ENCODE measurements at regions not wholly inside any gene's neighbourhood (a gene's known extent, or its start where the extent isn't known, plus 50 kb on each side); places are given as distances from the start of the nearest gene placed in this dataset.

DNA sequence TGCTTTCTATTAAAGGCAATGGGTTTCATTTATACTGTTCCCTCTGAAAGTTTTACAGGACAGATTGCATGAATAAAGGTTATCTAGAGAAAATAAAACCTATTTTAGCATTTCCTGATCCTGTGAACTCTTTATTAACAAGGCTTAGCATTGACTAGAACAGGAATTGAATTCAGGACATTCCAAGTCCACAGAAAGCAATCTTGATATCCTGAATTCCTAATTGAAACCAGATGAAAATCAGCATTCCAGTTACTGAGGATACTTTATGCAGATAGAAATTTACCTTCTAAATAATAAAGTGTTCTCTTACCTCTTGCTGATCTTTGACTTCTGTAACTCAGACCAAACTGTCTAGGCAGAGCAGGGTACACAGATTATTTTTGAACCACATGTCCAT is 151.4 kb downstream of the ZNF518B start:
- no peak for ATAC-seq (ENCODE audit: low FRiP score)
- TF ChIP-seq, protein P1, sequence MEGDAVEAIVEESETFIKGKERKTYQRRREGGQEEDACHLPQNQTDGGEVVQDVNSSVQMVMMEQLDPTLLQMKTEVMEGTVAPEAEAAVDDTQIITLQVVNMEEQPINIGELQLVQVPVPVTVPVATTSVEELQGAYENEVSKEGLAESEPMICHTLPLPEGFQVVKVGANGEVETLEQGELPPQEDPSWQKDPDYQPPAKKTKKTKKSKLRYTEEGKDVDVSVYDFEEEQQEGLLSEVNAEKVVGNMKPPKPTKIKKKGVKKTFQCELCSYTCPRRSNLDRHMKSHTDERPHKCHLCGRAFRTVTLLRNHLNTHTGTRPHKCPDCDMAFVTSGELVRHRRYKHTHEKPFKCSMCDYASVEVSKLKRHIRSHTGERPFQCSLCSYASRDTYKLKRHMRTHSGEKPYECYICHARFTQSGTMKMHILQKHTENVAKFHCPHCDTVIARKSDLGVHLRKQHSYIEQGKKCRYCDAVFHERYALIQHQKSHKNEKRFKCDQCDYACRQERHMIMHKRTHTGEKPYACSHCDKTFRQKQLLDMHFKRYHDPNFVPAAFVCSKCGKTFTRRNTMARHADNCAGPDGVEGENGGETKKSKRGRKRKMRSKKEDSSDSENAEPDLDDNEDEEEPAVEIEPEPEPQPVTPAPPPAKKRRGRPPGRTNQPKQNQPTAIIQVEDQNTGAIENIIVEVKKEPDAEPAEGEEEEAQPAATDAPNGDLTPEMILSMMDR (IDR thresholded peaks at IDR 0.05): no peak

DNA sequence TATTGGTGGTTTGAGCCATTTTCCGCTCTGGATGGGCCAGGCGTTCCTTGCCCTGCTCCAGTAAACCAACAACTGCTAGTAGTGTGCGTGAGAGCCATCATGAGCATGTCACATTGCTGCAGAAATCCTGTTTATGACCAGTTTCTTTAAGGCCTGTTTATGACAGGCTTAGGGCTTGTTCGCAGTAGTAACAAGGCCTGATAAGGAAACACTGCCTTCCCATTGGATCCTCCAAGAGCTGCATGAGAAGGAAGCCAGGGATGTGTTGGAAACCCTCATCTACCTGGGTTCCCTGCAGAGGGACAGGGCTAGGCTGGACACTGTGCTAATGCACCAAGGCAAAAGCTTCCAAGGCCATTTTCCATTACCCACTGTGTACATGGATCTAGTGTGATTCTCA is 153.9 kb downstream of the ZNF518B start:
- ATAC-seq (ENCODE audit: low FRiP score): no peak
- DNase-seq (ENCODE audit: low spot score): no peak
- TF ChIP-seq, protein P1 (IDR thresholded peaks at IDR 0.05): no peak

More for the DNA sequence above, 151.4 kb downstream of the ZNF518B start:
- DNase-seq (ENCODE audit: low spot score): no peak

DNA sequence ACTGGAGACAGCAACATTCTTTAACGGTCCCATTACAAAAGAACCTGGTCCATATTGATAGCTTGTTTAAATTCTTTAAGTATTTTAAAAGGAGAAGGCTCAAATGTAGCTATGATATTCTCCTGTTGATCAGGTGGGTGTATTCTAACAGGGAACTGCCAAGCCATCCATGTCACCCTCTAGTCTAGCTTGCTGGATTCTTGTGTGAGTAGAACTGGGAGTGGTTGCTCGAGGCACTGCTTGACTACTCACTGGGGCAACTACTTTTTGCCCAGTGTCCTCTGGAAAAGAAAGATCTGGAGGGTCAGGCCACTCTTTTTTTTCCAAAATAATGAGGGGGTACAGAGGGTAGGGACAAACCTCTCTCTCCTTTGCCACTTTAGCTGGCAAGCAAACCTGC is 155.1 kb downstream of the ZNF518B start:
- ATAC-seq (ENCODE audit: low FRiP score) (no peak), DNase-seq (ENCODE audit: low spot score) (no peak)
- TF ChIP-seq, protein P1 (IDR thresholded peaks at IDR 0.05): no peak

DNA sequence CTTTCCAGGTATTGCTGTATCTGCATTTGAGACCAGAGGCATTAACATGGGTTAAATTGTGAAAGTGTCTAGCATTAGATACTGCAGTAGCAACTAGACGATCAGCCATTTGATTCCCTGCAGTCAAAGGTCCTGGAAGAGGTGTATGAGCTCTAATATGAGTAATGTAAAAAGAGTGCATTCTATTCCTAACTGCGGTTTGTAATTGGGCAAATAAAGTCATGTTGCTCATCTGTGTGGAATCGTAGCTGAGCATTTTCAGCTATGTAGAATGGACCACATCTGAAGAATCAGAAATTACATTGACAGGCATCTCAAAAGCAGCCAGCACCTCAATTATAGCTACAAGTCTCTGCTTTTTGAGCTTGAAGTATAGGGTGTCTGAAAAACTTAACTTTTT is 157.6 kb downstream of the ZNF518B start:
- TF ChIP-seq, protein P1 (IDR thresholded peaks at IDR 0.05): no peak
- ATAC-seq (ENCODE audit: low FRiP score) (no peak), DNase-seq (ENCODE audit: low spot score) (no peak)

DNA sequence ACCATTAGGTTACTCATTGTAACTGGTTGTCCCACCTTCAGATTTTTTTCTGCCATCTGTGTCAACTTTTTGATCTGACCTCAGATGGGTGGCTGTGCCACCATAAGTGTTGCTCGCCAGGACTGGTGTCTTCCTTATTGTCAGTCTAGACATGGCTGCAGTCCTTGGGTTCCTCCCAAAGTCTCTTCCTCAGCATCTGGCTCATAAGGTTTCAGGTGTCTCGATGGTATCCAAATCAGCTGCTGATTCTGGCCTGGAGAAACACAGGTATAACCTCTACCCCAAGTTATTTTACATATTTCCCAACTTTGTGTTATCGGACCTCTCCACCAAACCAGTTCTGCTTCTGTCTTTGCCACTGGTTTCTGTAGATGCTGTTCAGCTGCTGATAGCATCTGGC is 158.5 kb downstream of the ZNF518B start:
- TF ChIP-seq, protein P1 (IDR thresholded peaks at IDR 0.05): no peak
- ATAC-seq (ENCODE audit: low FRiP score): no peak
- no peak for DNase-seq (ENCODE audit: low spot score)

DNA sequence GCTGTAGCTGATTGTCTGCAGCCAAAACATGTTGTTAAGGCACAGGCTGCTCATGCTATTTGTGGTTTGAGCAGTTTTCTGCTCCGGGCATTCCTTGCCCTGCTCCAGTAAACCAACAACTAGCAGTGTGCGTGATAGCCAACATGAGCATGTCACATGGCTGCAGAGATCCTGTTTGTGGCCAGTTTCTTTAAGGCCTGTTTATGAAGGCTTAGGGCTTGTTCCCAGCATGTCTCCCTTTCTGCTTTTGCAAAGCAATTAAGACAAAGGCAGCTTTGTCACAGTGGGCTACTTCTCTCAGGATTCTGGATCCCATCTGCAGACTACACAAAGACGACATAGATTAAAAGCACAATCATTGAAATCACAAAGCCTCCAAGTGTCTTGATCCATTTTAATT is 160.5 kb downstream of the ZNF518B start:
- DNase-seq (ENCODE audit: low spot score) (no peak), ATAC-seq (ENCODE audit: low FRiP score) (no peak)
- TF ChIP-seq, protein P1 (IDR thresholded peaks at IDR 0.05): no peak

DNA sequence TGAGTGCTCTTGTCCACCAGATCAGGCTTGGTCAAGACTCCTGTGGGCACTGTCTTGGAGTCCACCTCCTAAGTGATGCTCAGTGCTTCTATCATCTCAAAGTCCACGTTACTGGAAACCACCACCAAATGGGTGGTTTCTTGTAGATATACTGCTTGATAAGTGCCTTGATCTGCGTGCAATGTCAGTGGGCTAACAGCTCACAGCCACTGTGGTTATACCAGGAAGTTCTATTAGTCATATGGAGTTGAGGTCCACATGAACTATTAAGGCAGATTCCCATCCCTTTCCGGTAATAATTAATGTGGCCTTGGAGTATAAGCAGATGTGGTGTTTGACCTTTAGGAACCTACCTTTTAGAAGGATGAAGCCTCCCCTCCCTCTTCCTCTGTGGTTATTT is 161.9 kb downstream of the ZNF518B start:
- TF ChIP-seq, protein P1 (IDR thresholded peaks at IDR 0.05): no peak
- ATAC-seq (ENCODE audit: low FRiP score): no peak
- no peak for DNase-seq (ENCODE audit: low spot score)

Measured in omental fat pad (tissue), 3 donors.